Lower leg skin (tissue), 4 donors: ENCODE measurements at regions not wholly inside any gene's neighbourhood (a gene's known extent, or its start where the extent isn't known, plus 50 kb on each side); places are given as distances from the start of the nearest gene placed in this dataset.

Experiments used
- DNase-seq, 2 donors: peaks; one replicate each; pipeline ENCODE4 v3.0.0-alpha.2; 2019; ENCODE audit warnings: low spot score in 2 of 2
- H3K4me3 ChIP-seq: fragments of 200-600 bp; sonication (generic); 2 replicates; pipeline ENCODE4 v1.5.1; 2017; ENCODE audit warnings: mild to moderate bottlenecking, low read depth; ENCODE audit not compliant: poor library complexity, severe bottlenecking
- POLR2A ChIP-seq, 2 donors: fragments of 450-650 bp; IDR thresholded peaks; one replicate each; pipeline ENCODE4 v1.6.1; 2016 to 2017; ENCODE audit warnings: antibody characterized with exemption in 2 of 2, mild to moderate bottlenecking in 1 of 2, moderate library complexity in 1 of 2
- WGBS, 2 donors: methylation state at CpG; one replicate each; pipeline ENCODE4 v1.1.5; 2018; 5-methylcytosine and 5-hydroxymethylcytosine counted together
- intact Hi-C: fragments of 100-400 bp; cut with DNase I; formaldehyde crosslinking; loops from one replicate; pipeline ENCODE4 v1.15.0; 2023; ENCODE audit warnings: low total_unique reads
- TF ChIP-seq, protein P1 (sequence below), 3 donors: fragments of 450-650 bp; IDR thresholded peaks; one replicate each; pipeline ENCODE4 v1.5.1; 2016; ENCODE audit warnings: antibody characterized with exemption in 3 of 3, mild to moderate bottlenecking in 3 of 3, moderate library complexity in 2 of 3

DNA sequence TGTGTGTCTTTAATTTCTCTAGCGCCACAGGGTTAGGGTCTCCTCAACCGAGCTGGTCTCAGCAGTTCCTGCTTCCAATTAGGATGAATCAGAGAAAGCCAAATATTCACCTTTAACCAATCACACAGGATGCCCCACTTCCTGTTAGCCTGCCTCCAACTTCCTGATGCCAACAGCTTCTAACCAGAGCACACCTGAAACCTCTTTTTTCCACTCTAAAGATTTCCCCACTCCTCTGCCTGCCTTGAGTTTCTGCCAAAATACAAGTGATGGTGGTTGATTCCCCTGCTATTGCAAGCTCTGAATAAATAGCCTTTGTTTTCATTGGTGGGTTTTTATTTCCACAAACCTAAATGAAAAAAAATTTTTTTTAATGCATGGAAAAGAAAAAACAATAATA, 144.7 kb upstream of the UST start:
- no peak for TF ChIP-seq POLR2A (IDR thresholded peaks at IDR 0.05)
- TF ChIP-seq, protein P1, sequence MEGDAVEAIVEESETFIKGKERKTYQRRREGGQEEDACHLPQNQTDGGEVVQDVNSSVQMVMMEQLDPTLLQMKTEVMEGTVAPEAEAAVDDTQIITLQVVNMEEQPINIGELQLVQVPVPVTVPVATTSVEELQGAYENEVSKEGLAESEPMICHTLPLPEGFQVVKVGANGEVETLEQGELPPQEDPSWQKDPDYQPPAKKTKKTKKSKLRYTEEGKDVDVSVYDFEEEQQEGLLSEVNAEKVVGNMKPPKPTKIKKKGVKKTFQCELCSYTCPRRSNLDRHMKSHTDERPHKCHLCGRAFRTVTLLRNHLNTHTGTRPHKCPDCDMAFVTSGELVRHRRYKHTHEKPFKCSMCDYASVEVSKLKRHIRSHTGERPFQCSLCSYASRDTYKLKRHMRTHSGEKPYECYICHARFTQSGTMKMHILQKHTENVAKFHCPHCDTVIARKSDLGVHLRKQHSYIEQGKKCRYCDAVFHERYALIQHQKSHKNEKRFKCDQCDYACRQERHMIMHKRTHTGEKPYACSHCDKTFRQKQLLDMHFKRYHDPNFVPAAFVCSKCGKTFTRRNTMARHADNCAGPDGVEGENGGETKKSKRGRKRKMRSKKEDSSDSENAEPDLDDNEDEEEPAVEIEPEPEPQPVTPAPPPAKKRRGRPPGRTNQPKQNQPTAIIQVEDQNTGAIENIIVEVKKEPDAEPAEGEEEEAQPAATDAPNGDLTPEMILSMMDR (IDR thresholded peaks at IDR 0.05): no peak
- WGBS, 2 donors: 77 to 81% methylated on average over 2 of the region's 2 CpGs
- intact Hi-C loops: no loop called here

DNA sequence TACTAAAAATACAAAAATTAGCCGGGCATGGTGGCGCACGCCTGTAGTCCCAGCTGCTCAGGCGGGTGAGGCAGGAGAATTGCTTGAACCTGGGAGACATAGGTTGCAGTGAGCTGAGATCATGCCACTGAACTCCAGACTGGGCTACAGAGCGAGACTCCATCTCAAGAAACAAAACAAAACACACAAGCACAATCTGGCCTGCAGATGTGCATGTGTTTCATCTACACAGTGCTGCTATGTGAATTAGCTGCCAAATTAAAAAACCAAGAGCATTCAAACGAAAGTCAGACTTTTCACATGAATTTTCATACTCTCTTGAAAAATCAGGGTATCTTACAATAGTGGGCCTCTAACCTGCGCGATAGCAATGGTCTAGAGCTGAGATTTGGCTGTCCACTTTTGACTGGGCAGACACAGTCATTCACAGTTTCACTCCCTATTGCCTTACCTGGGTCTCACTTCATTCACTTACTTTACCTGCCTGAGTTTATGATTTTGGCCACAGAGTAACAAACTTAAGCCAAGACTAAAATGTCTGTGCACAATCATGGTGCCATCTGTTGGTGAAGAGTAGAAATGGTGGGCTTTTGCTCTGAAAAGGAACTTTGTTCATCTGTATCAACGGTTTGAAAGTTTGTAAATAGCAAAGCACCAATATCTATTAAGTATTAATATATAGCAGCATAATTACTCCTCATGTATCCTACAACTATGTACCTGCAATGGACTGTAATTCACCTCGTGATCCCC, 138.5 kb upstream of the UST start:
- H3K4me3 ChIP-seq: no peak overlapping the region
- DNase-seq: no peak
- 63 to 66% methylated on average over 10 of the region's 10 CpGs for WGBS, 2 donors
- TF ChIP-seq POLR2A (IDR thresholded peaks at IDR 0.05): no peak
- TF ChIP-seq, protein P1 (IDR thresholded peaks at IDR 0.05): no peak
- intact Hi-C loops: no loop called here

More for the DNA sequence above, 144.7 kb upstream of the UST start:
- H3K4me3 ChIP-seq: no peak overlapping the region
- DNase-seq: no peak

DNA sequence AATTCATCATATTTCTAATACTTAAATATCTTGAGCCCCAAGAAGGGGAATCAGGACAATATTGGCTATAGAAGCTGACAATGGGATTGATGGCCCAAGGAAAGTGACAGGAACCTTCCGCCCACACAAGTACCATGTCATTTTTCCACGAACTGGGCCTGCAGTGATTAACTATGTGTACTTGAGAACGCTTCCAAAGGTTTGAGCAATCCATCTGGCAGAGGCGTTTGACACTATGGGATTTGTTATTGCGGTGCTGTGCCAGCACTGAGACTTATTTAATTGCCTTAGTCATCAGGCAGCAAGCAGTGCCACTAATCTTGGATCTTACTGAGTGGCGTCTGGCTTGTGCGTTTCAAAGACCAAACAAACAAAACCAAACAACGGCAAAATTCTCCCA, 135.6 kb upstream of the UST start:
- H3K4me3 ChIP-seq: no peak overlapping the region
- peak; percentile 90 to 92 for DNase-seq
- intact Hi-C loops: no loop called here
- WGBS, 2 donors: 27 to 30% methylated on average over 8 of the region's 8 CpGs
- TF ChIP-seq POLR2A (IDR thresholded peaks at IDR 0.05): no peak
- TF ChIP-seq, protein P1 (IDR thresholded peaks at IDR 0.05): no peak

DNA sequence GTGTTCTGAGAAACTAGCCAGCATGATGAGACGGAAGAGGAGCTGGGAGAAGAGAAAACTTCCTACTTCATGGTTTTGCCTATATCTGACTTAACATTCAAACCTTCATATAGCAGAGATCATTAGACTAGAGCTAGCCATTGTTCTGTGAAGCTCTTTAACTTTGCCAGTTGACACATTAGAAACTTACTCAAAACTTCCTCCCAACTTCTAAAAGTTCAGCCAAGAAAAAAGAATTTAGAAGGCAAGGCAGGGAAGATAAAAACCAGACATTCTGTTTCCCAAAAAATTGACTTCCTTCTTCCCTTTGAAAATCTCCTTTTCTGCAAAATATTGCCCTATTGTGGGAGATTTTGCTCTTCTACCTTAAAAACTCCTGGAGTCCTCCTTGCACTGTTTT, 134.8 kb upstream of the UST start:
- H3K4me3 ChIP-seq: no peak overlapping the region
- no peak for TF ChIP-seq POLR2A (IDR thresholded peaks at IDR 0.05)
- TF ChIP-seq, protein P1 (IDR thresholded peaks at IDR 0.05): no peak
- WGBS, 2 donors: 69 to 78% methylated on average over 1 of the region's 1 CpG
- DNase-seq: no peak
- intact Hi-C loops: no loop called here

DNA sequence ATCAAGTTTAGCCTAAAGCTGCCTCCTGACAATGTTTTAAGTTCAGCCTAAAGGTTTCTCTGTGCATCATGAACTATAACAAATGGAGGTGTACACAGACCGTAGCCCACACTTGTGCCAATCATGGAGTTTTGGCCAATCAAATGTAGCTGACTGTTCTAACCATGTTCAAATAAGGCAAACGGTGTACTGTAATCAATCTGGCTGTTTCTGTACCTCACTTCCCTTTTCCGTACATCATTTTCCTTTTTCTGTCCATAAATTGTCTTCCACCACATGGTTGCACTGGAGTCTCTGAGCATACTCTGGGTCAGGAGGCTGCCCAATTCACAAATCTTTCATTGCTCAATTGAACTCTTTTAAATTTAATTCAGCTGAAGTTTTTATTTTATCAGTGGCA, 132.2 kb upstream of the UST start:
- intact Hi-C loops: loop anchor here (5.0 kb wide), 1 partner anchor 897 kb away; no protein-coding TSS in a partner anchor
- H3K4me3 ChIP-seq: no peak overlapping the region
- TF ChIP-seq, protein P1 (IDR thresholded peaks at IDR 0.05): no peak
- TF ChIP-seq POLR2A (IDR thresholded peaks at IDR 0.05): no peak
- no peak for DNase-seq
- 87% methylated on average over 3 of the region's 3 CpGs for WGBS, 2 donors

DNA sequence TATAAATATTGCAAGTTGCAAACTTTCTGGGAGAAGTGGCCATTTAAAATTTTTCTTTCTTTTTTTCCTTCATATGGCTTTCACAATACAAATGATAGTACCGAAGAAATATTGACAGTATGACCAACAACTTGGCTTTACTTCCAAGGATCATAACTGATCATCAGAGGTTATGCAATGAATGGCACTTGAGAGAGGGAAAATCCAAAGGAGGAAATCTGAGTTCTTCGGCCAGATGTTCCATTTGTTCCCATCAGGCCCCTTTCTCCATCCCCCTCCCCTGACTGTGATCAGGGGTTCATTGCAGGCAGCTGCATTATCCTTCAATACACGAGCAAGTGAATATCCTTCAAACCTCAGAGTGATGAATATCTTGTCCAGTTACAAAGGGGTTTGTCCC, 130.0 kb upstream of the UST start:
- 46 to 53% methylated on average over 3 of the region's 3 CpGs for WGBS, 2 donors
- intact Hi-C loops: loop anchor here (5.0 kb wide), 1 partner anchor 900 kb away; no protein-coding TSS in a partner anchor
- H3K4me3 ChIP-seq: no peak overlapping the region
- no peak for TF ChIP-seq POLR2A (IDR thresholded peaks at IDR 0.05)
- TF ChIP-seq, protein P1 (IDR thresholded peaks at IDR 0.05): no peak
- no peak for DNase-seq
